Fibroblast of lung (primary cell): ENCODE measurements at regions not wholly inside any gene's neighbourhood (a gene's known extent, or its start where the extent isn't known, plus 50 kb on each side); places are given as distances from the start of the nearest gene placed in this dataset.

Source experiments
- CTCF ChIP-seq, 2 donors: IDR thresholded peaks in 1 of 2; conservative IDR thresholded peaks in 1 of 2; 1 replicate in 1 of 2; 2 replicates in 1 of 2; pipeline ENCODE4 v1.5.1; 2011 to 2012; ENCODE audit warnings: low read length in 2 of 2, control low read depth in 1 of 2, inconsistent platforms in 1 of 2, low read depth in 1 of 2, mild to moderate bottlenecking in 1 of 2
- EZH2 ChIP-seq: IDR thresholded peaks from 2 replicates; pipeline ENCODE4 v1.5.1; 2012; ENCODE audit warnings: low read length, control low read depth, mild to moderate bottlenecking; ENCODE audit errors: missing control alignments

GRCh38 chr5:33275921-33276627, 164.7 kb upstream of the TARS1 start:
- TF ChIP-seq EZH2, result no peak
- no peak for TF ChIP-seq CTCF (conservative IDR thresholded peaks at IDR 0.05 in 1 of 2, IDR thresholded peaks at IDR 0.05 in 1 of 2; ENCODE audit: low read depth in 1 of 2, low read length in 2 of 2)
